OCI-LY3 (cell line): ENCODE measurements at regions not wholly inside any gene's neighbourhood (a gene's known extent, or its start where the extent isn't known, plus 50 kb on each side); places are given as distances from the start of the nearest gene placed in this dataset.

Source experiments
- H2AFZ ChIP-seq: fragments of 200-600, 300-600 bp; shearing (Covaris generic); 2 replicates; pipeline ENCODE4 v1.6.0; 2014; ENCODE audit warnings: antibody characterized with exemption, low read depth, low read length
- H3K27ac ChIP-seq: fragments of 200-600, 300-600 bp; sonication (generic); 2 replicates; pipeline ENCODE4 v1.5.1; 2014; ENCODE audit warnings: mild to moderate bottlenecking, low read length, moderate library complexity, mixed read lengths
- H3K27me3 ChIP-seq: fragments of 200-600, 300-600 bp; sonication (generic); 2 replicates; pipeline ENCODE4 v1.6.1; 2014; ENCODE audit warnings: low read depth, low read length, mixed read lengths
- H3K36me3 ChIP-seq: fragments of 200-600, 300-600 bp; sonication (generic); replicated peaks from 2 replicates; pipeline ENCODE3; 2014; ENCODE audit warnings: low read depth, low read length, mixed read lengths
- H3K4me1 ChIP-seq: fragments of 300-600, 200-600 bp; sonication (generic); 2 replicates; pipeline ENCODE4 v1.6.1; 2014; ENCODE audit warnings: low read length, mixed read lengths
- H3K4me2 ChIP-seq: fragments of 200-600, 300-600 bp; sonication (generic); 2 replicates; pipeline ENCODE4 v1.6.1; 2014; ENCODE audit warnings: low read length, mixed read lengths
- H3K4me3 ChIP-seq: fragments of 300-600, 200-600 bp; sonication (generic); 2 replicates; pipeline ENCODE4 v1.5.1; 2014; ENCODE audit warnings: antibody characterized with exemption, mild to moderate bottlenecking, low read length, moderate library complexity
- H3K79me2 ChIP-seq: fragments of 300-600, 200-600 bp; shearing (Covaris generic); 2 replicates; pipeline ENCODE4 v1.6.1; 2014; ENCODE audit warnings: mild to moderate bottlenecking, low read length, mixed read lengths
- H3K9ac ChIP-seq: fragments of 300-600, 200-600 bp; shearing (Covaris generic); 2 replicates; pipeline ENCODE4 v1.6.0; 2014; ENCODE audit warnings: mild to moderate bottlenecking, low read length, moderate library complexity
- H3K9me3 ChIP-seq: fragments of 200-600, 300-600 bp; shearing (Covaris generic); 2 replicates; pipeline ENCODE4 v1.6.1; 2014; ENCODE audit warnings: low read length, mixed read lengths; ENCODE audit not compliant: insufficient read depth
- H4K20me1 ChIP-seq: fragments of 200-600, 300-600 bp; sonication (generic); 2 replicates; pipeline ENCODE4 v1.6.1; 2016; ENCODE audit warnings: low read length, mixed read lengths; ENCODE audit not compliant: insufficient read depth
- EZH2phosphoT487 ChIP-seq: fragments of 200-600 bp; shearing (Covaris generic); IDR thresholded peaks from 2 replicates; pipeline ENCODE4 v1.6.1; 2018; ENCODE audit warnings: antibody characterized with exemption, mixed run types, low read depth
- TF ChIP-seq, protein P1 (sequence below): fragments of 200-600, 300-600 bp; sonication (generic); IDR thresholded peaks from 2 replicates; pipeline ENCODE4 v1.5.1; 2014; ENCODE audit warnings: antibody characterized with exemption, low read length, low read depth

GRCh38 chr13:110097013-110097412 lies 209.9 kb downstream of the COL4A1 start:
- Histone ChIP-seq H4K20me1 (no peaks in the 10 kb centered on the region), H2AFZ (no peak overlapping the region), H3K9me3 (no peaks in the 10 kb centered on the region), H3K79me2 (no peaks in the 10 kb centered on the region), H3K4me2 (no peak overlapping the region), H3K36me3 (no peaks in the 10 kb centered on the region), H3K4me3 (no peak overlapping the region), H3K27me3 (no peaks in the 10 kb centered on the region), H3K9ac (no peak overlapping the region), H3K27ac (no peak overlapping the region), H3K4me1 (no peaks in the 10 kb centered on the region)
- TF ChIP-seq, protein P1, sequence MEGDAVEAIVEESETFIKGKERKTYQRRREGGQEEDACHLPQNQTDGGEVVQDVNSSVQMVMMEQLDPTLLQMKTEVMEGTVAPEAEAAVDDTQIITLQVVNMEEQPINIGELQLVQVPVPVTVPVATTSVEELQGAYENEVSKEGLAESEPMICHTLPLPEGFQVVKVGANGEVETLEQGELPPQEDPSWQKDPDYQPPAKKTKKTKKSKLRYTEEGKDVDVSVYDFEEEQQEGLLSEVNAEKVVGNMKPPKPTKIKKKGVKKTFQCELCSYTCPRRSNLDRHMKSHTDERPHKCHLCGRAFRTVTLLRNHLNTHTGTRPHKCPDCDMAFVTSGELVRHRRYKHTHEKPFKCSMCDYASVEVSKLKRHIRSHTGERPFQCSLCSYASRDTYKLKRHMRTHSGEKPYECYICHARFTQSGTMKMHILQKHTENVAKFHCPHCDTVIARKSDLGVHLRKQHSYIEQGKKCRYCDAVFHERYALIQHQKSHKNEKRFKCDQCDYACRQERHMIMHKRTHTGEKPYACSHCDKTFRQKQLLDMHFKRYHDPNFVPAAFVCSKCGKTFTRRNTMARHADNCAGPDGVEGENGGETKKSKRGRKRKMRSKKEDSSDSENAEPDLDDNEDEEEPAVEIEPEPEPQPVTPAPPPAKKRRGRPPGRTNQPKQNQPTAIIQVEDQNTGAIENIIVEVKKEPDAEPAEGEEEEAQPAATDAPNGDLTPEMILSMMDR = no peak
- TF ChIP-seq EZH2phosphoT487 = no peak

DNA sequence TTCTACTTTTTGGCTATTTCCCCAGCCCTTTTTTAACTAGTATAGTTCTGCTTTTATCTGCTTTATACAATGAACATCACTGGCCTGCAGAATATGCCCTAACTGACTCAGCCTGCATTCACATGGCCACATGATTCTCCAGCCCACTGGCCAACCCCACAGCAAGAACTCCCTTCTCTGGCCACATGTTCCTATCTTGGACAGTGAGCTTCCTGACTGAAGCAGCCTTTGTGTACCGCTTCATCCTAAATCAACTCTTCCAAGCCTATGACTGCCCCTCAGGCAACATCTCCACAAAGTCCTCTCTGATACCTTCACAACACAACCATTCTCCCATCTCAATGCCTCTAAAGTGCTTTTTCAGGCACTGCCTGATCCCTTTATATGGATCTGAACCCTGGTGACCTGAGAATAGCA lies 214.1 kb downstream of the COL4A1 start:
- Histone ChIP-seq H3K9ac (no peak overlapping the region), H3K4me3 (no peak overlapping the region), H3K27ac (no peak overlapping the region), H4K20me1 (no peaks in the 10 kb centered on the region), H3K36me3 (no peaks in the 10 kb centered on the region), H3K79me2 (no peaks in the 10 kb centered on the region), H3K27me3 (no peaks in the 10 kb centered on the region), H3K9me3 (no peaks in the 10 kb centered on the region), H2AFZ (no peak overlapping the region), H3K4me2 (no peak overlapping the region), H3K4me1 (no peaks in the 10 kb centered on the region)
- TF ChIP-seq, protein P1 = no peak
- TF ChIP-seq EZH2phosphoT487 = no peak

DNA sequence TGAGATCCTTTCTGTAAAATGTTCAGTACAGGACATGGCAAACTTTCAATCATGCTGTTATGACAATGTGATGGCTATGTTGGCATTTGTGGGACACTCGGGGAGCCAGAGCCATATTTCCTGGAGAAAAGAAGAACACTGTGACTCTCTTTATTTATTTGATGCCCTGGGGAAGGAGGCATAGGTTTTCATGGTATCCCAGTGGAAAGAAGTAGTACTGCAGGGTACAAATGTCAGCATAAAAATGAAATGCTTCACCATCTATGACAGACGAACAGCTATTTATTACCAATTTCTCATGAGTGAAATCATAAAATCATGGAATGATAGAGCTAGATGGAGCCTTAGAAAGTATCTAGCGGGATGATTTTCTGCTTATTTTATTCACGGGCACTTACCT lies 217.1 kb downstream of the COL4A1 start:
- no peaks in the 10 kb centered on the region for H3K27me3 ChIP-seq

GRCh38 chr13:110089100-110089499 lies 217.9 kb downstream of the COL4A1 start:
- H3K79me2 ChIP-seq = no peaks in the 10 kb centered on the region
- no peaks in the 10 kb centered on the region for H4K20me1 ChIP-seq
- no peaks in the 10 kb centered on the region for H3K27me3 ChIP-seq
- H3K4me3 ChIP-seq = no peak overlapping the region
- TF ChIP-seq EZH2phosphoT487 = no peak
- TF ChIP-seq, protein P1 = no peak
- no peaks in the 10 kb centered on the region for H3K36me3 ChIP-seq
- H3K4me1 ChIP-seq = no peaks in the 10 kb centered on the region
- H3K4me2 ChIP-seq = no peak overlapping the region
- no peak overlapping the region for H3K9ac ChIP-seq
- H3K9me3 ChIP-seq = no peaks in the 10 kb centered on the region
- H3K27ac ChIP-seq = no peak overlapping the region
- H2AFZ ChIP-seq = no peak overlapping the region

More for the DNA sequence above, 217.1 kb downstream of the COL4A1 start:
- Histone ChIP-seq H3K79me2 (no peaks in the 10 kb centered on the region), H2AFZ (no peak overlapping the region), H3K4me1 (no peaks in the 10 kb centered on the region), H3K36me3 (no peaks in the 10 kb centered on the region), H3K9ac (no peak overlapping the region), H3K9me3 (no peaks in the 10 kb centered on the region), H3K27ac (no peak overlapping the region), H3K4me2 (no peak overlapping the region), H4K20me1 (no peaks in the 10 kb centered on the region), H3K4me3 (no peak overlapping the region)
- no peak for TF ChIP-seq EZH2phosphoT487
- TF ChIP-seq, protein P1 = no peak
